HG03354 (cell line): ENCODE measurements at regions not wholly inside any gene's neighbourhood (a gene's known extent, or its start where the extent isn't known, plus 50 kb on each side); places are given as distances from the start of the nearest gene placed in this dataset.

Experiments used
- ATAC-seq: cut with Tn5 transposase; IDR thresholded peaks from one replicate; pipeline ENCODE4 v1.9.1; 2021; ENCODE audit warnings: mild to moderate bottlenecking; ENCODE audit not compliant: unreplicated experiment, poor library complexity, severe bottlenecking

DNA sequence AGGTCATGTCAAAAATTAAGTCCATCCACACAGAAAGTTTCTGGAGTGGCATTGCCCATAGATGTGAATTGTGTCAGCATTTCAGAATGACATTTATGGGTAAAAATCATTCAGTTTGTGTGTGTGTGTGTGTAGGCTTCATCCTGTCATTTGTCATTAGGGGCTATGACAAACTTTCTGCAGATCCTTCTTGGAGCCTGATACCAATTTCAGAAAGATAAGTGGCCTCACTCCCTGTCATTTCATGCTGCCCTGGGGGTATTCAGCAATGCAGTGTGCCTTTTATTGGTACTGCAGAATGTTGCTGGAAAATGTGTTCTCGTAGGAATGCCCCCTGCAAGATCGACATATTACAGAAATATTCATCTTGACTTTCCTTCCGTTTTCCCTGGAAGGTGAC lies 659.7 kb downstream of the NLGN4X start:
- no peak for ATAC-seq

DNA sequence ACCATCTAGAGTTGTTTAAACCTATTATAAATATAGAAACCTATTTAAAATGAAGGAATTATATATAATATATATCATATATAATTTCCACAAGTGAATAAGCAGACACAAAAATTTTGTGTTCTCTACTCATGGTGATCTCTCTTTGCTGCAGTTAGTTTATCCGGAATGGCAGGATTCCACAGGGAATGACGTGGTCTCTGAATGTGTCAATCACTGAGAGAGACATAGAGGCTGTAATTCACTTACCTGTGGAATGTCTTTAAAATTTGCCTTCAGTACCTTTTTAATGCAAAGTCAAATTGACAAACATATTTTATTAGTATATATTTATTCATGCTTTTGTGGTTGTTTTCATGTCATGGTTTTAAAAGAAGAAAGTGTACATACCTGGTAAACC lies 669.3 kb downstream of the NLGN4X start:
- ATAC-seq, result no peak

DNA sequence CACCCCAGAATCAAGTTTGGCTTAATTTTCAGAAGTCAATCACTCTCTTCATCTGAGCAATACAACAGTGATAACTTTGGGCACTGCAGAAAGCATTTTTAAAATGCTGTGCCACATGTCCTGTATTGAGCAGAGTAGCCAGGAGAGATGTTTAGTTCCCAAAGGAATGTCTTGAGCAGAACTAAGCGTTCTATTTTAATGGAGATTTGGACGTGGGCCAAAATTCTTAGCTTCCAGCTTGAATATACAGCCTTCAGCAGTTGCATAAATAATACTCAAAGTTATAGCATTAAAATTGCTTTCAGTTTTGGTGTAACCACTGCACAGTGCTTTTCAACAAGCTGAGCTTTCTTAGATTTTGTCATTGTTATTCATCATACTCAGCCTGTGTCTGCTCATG lies 679.2 kb downstream of the NLGN4X start:
- no peak for ATAC-seq

DNA sequence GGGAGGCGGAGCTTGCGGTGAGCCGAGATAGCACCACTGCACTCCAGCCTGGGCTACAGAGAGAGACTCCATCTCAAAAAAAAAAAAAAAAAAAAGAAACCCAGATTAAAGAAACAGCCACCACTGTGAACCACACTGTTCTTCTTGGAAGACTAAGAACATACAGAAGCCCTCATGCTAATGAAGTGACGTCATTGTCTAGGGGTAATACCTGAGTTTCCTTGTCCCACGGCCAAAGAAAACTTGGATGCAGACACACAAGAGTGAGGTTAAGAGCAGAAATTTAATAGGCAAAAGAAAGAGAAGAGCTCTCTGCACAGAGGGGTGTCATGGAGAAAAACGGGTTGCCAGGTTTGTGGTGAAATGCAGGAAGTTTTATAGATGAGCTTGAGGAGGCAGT lies 691.6 kb downstream of the NLGN4X start:
- ATAC-seq, result no peak

DNA sequence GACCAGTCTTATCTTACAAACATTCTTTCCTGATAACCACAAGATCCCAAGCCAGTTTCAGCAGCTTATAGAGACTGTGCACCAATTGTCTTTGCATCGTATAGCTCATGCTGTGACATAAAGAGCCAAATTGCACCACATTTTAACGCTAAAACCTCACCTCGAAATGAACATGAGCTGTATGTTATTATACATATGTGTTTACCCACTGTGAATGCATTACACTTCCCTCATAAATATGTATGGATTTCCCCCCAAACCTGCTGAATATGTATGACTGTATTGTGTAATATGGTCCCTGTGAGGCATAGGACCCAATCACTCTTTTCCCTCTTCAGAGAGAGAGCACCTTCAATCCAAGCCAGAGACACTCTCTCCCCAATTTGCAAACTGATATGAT lies 692.4 kb downstream of the NLGN4X start:
- no peak for ATAC-seq

DNA sequence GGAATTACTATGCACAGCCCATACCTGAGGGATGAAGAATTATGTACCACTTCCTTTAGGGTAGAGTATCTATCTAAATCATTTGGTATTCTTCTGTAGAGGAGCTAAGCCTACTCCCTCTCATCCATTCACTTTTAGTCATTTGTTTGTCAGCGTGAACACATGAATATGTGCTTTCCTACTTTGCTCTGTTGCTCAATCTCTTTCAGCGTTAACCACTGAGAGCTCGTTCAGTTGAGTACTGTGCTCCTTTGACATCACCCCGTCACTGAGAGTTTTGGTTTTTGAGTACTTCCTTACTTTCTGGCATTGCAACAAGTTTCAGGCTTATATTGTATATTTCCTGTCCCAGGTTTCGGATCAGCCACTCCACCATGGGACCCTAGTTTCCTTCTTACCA lies 700.6 kb downstream of the NLGN4X start:
- no peak for ATAC-seq

DNA sequence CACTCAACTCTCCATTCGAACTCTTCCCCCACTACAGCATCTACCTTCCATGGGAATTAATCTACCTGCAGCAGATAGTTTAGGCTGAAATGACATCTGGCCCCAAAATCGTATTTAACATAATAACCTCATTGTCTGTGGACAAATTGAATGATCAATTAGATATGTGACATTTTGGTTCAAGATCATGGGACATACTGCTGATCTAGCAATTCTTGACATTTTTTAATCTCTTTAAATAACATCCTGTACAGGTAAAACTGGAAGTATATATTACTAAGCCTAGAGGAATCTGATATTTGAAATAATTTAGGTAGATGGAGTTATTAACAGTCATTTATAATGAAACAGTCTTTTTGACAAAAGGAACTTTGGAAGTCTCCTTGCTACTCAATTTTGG lies 702.5 kb downstream of the NLGN4X start:
- ATAC-seq, result no peak

DNA sequence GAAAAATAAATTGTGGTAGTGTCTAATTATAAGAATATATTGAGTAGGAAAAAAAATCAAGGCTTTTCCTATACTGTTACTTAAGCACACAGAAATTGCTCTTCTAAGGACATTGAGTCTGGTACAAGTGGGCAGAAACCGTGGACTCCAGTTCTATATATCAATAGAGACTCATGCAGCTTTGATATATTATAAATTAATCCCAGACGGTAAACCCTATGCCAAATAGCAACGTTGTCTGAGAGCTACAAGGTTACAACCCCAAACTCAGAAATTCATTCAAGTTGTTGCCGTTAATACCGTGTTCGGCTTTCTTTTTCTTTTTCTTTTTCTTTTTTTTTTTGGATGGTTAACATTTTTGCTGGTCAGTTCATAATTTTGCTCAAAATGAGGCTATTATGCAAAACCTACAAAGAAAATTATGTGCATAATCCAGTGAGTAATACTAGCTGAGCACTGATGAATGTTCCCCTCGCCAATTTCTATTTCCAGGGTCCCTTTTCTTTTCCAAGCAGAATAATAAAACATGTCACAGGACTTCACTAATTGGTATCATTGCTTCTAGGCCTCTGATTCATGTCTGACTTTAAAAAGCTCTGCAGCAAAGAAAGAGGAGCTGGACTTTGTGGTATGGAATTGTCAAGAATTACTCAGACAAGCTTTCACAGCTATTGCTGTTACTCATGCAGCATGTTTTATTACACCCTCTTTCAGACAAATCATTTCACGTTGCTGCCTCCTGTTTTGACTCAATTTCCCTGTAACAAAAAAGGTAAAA lies 737.7 kb downstream of the NLGN4X start:
- no peak for ATAC-seq

DNA sequence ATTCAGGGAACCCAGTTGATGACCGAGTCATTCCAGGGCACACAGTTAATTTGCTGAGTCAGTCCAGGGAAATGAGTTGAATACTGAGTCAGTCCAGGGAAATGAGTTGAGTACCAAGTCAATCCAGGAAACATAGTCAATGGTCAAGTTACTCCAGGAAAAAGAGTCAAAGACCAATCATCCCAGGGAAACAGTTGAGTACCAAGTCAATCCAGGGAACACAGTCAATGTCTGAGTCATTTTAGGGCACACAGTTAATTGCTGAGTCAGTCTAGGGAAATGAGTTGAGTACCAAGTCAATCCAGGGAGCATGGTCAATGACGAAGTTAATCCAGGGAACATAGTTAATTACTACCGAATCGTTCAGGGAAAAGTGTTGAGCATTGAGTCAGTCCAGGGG lies 754.4 kb downstream of the NLGN4X start:
- no peak for ATAC-seq

DNA sequence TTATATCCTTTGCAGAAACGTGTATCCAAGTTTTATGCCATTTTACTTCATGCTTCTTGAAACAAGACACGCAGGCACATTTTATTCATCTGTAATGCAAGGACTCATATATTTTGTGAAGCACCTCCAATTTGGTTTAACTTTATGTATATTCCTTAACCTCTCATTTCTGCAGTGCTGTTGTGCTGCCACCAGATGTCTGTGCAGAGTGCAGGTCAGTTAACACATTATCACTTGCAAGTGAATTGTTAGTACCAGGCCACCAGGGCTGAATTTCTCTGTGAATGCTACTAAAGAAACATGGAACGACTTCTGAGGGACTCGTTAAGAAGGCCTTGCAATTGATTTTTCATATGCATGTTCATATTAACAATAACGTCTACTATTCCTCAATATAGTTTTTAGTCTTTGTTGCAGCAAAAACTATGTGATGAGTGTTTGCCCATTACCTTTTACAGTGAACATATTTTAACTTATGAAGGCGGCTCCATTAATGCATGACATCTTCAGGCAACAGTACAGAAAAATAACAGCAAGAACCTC lies 770.3 kb downstream of the NLGN4X start:
- ATAC-seq, result no peak

DNA sequence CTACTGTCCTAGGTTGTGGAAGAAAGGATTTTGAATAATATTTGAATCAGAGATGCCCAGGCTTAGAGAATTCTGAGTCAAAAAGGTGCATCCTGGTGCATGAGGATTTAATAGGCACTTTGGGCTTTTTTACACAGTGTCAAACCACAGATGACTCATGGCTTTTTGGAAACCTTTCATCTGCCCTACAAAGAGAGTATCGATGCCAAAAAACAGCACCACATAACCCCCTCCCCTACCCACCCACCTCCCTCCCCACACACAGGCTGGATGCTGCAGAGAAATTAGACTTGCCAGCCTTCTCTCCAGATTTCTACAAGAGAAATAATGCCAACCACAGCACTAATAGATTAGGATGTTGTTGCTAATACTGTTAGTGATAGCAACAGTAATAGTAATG lies 779.3 kb downstream of the NLGN4X start:
- ATAC-seq, result no peak

DNA sequence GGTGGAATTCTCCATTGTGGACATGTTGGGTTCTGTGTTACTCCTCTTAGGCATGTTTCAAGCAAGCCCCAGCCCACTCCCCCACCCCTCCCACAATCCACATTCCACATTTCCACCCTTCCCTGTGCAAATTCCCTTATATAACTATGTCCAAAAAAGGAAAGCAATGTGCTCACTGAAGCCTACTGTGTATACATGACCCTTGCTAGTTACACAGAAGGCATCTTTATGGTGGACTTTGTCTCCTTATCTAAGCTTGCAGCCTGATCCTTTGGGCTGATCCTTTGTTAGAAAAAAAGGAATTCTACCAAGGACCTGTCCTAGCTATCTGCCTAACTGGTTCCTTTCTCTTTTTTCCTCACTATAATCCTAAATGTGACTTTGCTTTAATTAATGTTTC lies 796.8 kb downstream of the NLGN4X start:
- ATAC-seq, result no peak

DNA sequence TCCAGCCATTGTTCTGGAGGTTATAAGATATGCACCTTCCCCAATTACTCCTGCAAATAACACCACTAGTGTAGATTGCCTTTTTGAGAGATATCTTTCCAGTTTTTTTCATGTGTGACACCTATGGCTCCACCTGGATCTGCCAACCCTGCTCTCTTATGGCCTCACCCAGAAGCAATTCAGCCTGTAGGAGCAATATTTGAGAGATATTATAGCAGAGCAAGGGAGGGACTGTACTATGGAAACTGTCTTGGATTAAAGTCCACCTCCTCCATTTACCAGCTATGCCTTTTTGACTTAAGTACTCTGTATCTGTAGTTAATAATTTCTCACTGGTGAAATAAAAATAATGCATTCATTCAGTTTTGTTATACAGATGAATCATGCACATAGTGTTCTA lies 803.5 kb downstream of the NLGN4X start:
- no peak for ATAC-seq

DNA sequence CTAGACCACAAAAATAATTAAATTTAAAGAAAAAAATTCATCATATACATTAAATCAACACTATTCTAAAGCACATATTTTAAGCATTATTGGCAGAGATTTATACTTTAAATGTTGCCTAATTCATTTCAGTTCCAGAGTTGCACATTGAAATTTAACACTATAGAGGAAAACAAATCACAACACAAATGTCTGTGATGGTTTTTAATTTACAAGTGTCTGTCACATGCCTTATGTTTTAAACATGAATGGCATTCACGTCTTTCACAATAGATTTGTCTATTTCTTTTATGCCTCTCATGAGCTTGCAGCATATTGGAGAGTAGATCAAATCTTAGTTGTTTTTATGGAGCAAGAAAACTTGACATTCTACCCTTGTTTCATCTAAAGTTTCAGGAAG lies 811.3 kb downstream of the NLGN4X start:
- no peak for ATAC-seq

DNA sequence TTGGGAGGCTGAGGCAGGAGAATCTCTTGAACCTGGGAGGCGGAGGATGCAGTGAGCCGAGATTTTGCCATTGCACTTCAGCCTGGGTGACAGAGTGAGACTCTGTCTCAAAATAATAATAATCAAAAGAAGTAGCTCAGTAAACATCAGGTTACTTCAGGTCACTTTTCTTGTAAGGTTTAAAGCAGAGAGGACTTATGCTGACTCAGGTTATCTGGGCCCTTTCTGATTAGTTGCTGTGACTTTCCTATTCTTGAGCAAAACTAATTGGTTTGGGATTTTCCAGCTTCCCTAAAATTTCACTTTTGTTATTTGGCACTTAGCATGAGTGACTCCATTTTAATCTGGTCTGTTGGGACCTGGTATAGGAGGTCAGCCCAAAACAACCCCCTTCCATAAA lies 812.9 kb downstream of the NLGN4X start:
- no peak for ATAC-seq

DNA sequence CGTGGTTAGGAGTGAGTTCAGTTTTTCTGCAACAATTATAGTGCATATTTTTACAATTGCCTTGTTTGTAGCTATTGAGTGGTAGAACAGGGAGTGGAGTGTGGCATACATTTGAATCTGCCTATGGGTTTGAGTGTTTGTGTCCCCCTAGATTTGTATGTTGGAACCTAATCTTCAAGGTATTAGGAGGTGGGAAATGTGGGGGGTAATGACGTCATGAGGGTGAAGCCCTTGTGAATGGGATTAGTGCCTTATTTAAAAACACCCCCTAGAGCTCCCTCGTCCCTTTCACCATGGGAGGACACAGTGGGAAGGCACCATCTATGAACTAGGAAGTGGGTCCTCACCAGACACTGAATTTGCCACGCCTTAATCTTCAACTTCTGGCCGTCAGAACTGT lies 819.6 kb downstream of the NLGN4X start:
- ATAC-seq, result no peak

DNA sequence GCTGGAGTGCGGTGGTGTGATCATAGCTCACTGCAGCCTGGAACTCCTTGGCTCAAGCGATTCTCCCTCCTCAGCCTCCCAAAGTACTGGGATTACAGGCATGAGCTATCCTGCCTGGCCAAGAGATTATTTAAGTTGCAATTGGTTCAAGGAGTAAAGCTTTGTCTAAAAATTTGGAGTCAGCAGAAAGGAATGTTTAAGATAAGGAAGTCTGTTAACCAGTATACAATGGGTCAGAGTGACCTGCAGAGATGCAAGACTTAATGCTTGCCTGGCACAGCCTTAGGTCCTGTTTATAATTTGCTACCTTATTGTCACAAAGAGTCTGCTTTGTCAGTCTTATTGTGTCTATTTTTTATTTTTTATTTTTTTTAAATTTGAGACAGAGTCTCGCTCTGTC lies 826.2 kb downstream of the NLGN4X start:
- ATAC-seq, result no peak

DNA sequence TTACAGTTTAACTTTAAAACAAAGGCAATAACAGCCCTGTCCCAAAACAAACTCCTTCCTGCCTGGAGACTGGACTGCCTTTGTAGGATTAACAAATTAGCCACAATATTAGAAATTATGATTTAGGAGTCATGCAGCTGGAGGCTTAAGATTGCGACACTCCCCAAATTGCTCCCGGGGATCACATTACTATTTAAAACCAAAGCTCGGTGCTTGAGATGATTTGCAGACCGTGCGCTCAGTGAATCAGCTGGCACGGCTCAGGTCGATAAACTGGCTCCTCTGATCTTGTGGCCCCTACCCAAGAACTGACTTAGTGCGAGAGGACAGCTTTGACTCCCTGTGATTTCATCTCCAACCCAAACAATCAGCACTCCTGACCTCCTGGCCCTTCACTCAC lies 829.3 kb downstream of the NLGN4X start:
- ATAC-seq, result no peak

DNA sequence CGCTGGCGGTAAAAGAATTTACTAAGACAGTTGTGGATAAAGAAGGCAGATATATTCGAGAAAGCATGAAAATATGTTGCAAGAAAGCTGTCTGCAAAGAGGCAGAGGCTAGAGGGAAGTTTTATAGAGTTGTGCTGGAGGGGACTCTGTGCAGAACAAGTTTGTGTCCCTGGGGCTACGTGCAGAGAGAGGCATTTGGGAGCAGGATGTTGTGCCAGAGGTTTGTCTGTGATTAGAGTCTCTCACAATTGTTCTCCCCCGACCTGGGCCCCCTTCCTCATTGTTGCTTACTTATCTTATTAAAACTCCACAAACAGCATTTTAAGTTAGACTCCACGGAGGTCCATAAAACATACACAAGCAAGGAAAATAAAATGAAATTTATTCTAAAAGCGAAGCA lies 831.3 kb downstream of the NLGN4X start:
- ATAC-seq, result no peak

DNA sequence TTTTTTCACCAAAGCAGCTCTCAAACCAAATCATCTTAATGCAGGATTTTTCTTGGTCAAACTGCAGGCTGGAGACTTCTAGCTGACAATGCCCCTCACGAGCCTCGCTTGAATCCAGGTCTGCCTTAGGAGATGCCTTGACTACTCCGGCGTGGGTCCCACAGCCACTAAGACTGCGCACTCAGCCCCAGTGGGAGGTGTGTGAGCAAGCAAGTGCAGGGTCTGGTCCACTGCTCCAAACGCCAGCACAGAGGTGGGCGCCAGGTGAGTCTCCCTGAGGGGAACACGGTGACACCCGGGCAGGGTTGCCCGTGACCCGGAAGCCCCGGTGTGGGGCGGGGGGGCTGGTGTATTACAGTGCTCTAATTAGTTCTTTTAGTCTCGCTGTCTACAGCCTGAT lies 838.3 kb downstream of the NLGN4X start:
- no peak for ATAC-seq

DNA sequence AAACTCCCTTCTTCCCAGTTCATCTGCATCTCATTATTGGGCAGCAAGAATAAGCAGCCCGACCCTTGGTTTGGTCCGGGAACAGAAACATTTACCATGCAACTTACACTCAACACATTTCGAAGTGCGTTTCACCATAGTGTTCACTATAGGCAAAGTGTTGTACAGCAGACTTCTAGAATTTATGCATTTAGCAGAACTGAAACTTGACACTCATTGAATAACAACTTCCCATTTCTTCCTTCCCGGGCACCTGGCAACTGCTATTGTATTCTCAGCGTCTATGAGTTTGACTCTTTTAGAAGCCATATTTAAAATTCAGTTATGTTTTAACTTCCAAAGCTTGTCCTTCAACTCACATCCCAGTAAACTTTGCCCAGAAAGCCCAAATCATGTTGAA lies 840.6 kb downstream of the NLGN4X start:
- no peak for ATAC-seq

DNA sequence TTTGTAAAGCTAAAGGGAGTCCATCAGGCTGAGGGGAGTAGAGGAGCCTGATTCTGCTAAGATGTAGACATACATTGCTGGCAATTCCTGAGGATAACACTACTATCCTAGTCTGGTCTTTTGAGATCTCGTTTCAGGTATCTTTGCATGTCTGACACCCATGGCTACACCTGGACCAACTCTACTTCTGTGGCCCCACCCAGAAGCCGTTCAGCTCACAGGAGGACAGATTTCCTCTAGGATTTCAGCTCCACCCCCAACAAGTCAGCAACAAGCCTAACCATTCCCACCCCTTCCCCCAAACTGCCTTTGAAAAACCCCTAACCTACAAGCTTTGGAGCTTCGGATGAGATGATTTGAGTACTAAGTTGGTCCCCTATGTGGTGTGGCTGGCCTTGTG lies 848.2 kb downstream of the NLGN4X start:
- ATAC-seq, result no peak
